ENCODE measurements at regions not wholly inside any gene's neighbourhood (a gene's known extent, or its start where the extent isn't known, plus 50 kb on each side); places are given as distances from the start of the nearest gene placed in this dataset.

GRCh38 chr4:43132010-43132582, 239.6 kb downstream of the GRXCR1 start:
- no peak overlapping the region for H3K27ac ChIP-seq
- TF ChIP-seq CTCF (conservative IDR thresholded peaks at IDR 0.05; ENCODE audit: low read depth), result peak; percentile 85
- CTCF ChIA-PET, result interaction anchor here (0.6 to 1.0 kb wide), 9 partner anchors 26 to 1317 kb away, joined by 3 to 4 read pairs (median 4); no protein-coding TSS in a partner anchor
- DNase-seq (ENCODE audit: low spot score), result peak; percentile 49
- POLR2A ChIA-PET (ENCODE audit: low non-redundant PET), result no interaction called here

GRCh38 chr4:43133566-43133965, 241.1 kb downstream of the GRXCR1 start:
- TF ChIP-seq CTCF (conservative IDR thresholded peaks at IDR 0.05; ENCODE audit: low read depth), result no peak
- ChIA-PET POLR2A (ENCODE audit: low non-redundant PET) (no interaction called here), CTCF (no interaction called here)
- no peak for DNase-seq (ENCODE audit: low spot score)
- H3K27ac ChIP-seq, result no peak overlapping the region

GRCh38 chr4:43136752-43137151, 244.2 kb downstream of the GRXCR1 start:
- CTCF ChIA-PET, result interaction anchor here (0.6 to 0.7 kb wide), 3 partner anchors 568 to 1289 kb away, joined by 3 read pairs; no protein-coding TSS in a partner anchor
- no peak for TF ChIP-seq CTCF (conservative IDR thresholded peaks at IDR 0.05; ENCODE audit: low read depth)
- DNase-seq (ENCODE audit: low spot score), result no peak
- POLR2A ChIA-PET (ENCODE audit: low non-redundant PET), result no interaction called here
- H3K27ac ChIP-seq, result no peak overlapping the region

- POLR2A ChIA-PET (ENCODE audit: low non-redundant PET), result no interaction called here
- H3K27ac ChIP-seq, result no peak overlapping the region
- CTCF ChIA-PET, result interaction anchor here (0.6 kb wide), 1 partner anchor 1101 kb away, joined by 3 read pairs; no protein-coding TSS in a partner anchor
- DNase-seq (ENCODE audit: low spot score), result no peak
- TF ChIP-seq CTCF (conservative IDR thresholded peaks at IDR 0.05; ENCODE audit: low read depth), result no peak
Measured at GRCh38 chr4:43146198-43146597, 253.7 kb downstream of the GRXCR1 start.

GRCh38 chr4:43148481-43148880, 256.0 kb downstream of the GRXCR1 start:
- TF ChIP-seq CTCF (conservative IDR thresholded peaks at IDR 0.05; ENCODE audit: low read depth), result no peak
- H3K27ac ChIP-seq, result no peak overlapping the region
- ChIA-PET CTCF (no interaction called here), POLR2A (ENCODE audit: low non-redundant PET) (no interaction called here)
- DNase-seq (ENCODE audit: low spot score), result no peak

GRCh38 chr4:43163101-43163792, 270.7 kb downstream of the GRXCR1 start:
- DNase-seq (ENCODE audit: low spot score), result no peak

More at GRCh38 chr4:43163101-43163792, 270.7 kb downstream of the GRXCR1 start:
- H3K27ac ChIP-seq, result no peak overlapping the region
- ChIA-PET POLR2A (ENCODE audit: low non-redundant PET) (no interaction called here), CTCF (interaction anchor here (0.7 kb wide), 1 partner anchor 301 kb away, joined by 5 read pairs; no protein-coding TSS in a partner anchor)
- no peak for TF ChIP-seq CTCF (conservative IDR thresholded peaks at IDR 0.05; ENCODE audit: low read depth)
